Stomach (tissue), 4 donors: ENCODE measurements at regions not wholly inside any gene's neighbourhood (a gene's known extent, or its start where the extent isn't known, plus 50 kb on each side); places are given as distances from the start of the nearest gene placed in this dataset.

Experiments
- EP300 ChIP-seq: sonication (generic); formaldehyde crosslinking; IDR thresholded peaks from one replicate; pipeline ENCODE4 v1.6.1; 2017; ENCODE audit warnings: antibody characterized with exemption
- POLR2A ChIP-seq, 4 donors: fragments of 450-650 bp; IDR thresholded peaks; one replicate each; pipeline ENCODE4 v1.6.1; 2016; ENCODE audit warnings: antibody characterized with exemption in 4 of 4, control low read depth in 2 of 4, mild to moderate bottlenecking in 1 of 4, moderate library complexity in 1 of 4
- POLR2AphosphoS5 ChIP-seq, 3 donors: sonication (generic); formaldehyde crosslinking; IDR thresholded peaks; one replicate each; pipeline ENCODE4 v1.6.1; 2016; ENCODE audit warnings: antibody characterized with exemption in 3 of 3
- TF ChIP-seq, protein P1 (sequence below), 7 experiments: fragments of 450-650 bp in 4 of 7; fragments of 200-600 bp in 3 of 7; sonication (generic) in 3 of 7; IDR thresholded peaks; one replicate each; pipeline ENCODE4 v1.5.1; 2016 to 2019; ENCODE audit warnings: antibody characterized with exemption in 7 of 7, control low read depth in 2 of 7, mild to moderate bottlenecking in 1 of 7

DNA sequence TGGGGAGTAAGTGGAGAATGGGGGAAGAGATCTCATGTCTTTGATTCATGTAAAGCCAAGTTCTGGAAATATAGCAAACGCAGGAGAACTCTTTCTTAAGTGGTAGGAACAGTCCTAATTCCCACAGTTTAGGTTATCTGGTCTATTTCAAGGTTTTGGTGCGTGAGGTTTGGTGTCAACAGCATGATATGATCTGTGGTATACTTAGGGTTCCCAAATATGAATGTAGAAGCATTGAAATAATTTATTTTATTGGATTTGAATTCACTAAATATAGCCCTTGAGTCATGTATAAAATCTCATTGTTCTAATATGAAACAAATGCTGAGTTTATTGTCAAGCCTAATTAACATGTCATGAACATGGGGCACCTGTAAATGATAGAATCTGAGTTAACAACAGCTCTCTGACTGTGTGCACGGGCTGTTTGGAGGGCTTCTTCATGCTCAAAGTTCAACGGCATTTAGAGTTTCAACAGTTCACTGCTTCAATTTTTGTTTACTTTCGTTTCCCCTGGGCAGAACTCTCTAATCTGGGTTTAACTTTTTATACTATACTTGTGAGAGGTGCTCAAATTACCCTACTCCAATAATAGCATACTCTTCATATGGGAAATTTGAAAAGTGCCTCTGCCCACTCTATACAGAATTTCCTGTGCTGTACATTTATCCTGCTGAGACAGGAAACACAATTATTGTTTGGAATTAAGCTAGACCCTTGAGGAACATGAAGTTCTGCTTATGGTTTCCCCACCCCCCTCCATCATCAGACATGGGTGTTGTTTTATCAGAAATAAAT is 236.3 kb upstream of the ZNF217 start:
- TF ChIP-seq POLR2AphosphoS5 (IDR thresholded peaks at IDR 0.05) (no peak), EP300 (no peak), POLR2A (IDR thresholded peaks at IDR 0.05) (no peak)
- TF ChIP-seq, protein P1, sequence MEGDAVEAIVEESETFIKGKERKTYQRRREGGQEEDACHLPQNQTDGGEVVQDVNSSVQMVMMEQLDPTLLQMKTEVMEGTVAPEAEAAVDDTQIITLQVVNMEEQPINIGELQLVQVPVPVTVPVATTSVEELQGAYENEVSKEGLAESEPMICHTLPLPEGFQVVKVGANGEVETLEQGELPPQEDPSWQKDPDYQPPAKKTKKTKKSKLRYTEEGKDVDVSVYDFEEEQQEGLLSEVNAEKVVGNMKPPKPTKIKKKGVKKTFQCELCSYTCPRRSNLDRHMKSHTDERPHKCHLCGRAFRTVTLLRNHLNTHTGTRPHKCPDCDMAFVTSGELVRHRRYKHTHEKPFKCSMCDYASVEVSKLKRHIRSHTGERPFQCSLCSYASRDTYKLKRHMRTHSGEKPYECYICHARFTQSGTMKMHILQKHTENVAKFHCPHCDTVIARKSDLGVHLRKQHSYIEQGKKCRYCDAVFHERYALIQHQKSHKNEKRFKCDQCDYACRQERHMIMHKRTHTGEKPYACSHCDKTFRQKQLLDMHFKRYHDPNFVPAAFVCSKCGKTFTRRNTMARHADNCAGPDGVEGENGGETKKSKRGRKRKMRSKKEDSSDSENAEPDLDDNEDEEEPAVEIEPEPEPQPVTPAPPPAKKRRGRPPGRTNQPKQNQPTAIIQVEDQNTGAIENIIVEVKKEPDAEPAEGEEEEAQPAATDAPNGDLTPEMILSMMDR (IDR thresholded peaks at IDR 0.05) = no peak
